ENCODE measurements at regions not wholly inside any gene's neighbourhood (a gene's known extent, or its start where the extent isn't known, plus 50 kb on each side); places are given as distances from the start of the nearest gene placed in this dataset.

- DNase-seq, result no peak
These were observed 119.9 kb upstream of the MAFB start for GRCh38 chr20:40808936-40809335.

GRCh38 chr20:40809361-40809760 lies 120.3 kb upstream of the MAFB start:
- no peak for DNase-seq

GRCh38 chr20:40810332-40811000 lies 121.4 kb upstream of the MAFB start:
- DNase-seq, result no peak

GRCh38 chr20:40811004-40811403 lies 122.0 kb upstream of the MAFB start:
- DNase-seq, result no peak

- DNase-seq, result no peak
These were observed 122.8 kb upstream of the MAFB start for GRCh38 chr20:40811660-40812414.

- no peak for DNase-seq
These were observed 123.4 kb upstream of the MAFB start for GRCh38 chr20:40812415-40812925.

GRCh38 chr20:40813029-40813431 lies 124.0 kb upstream of the MAFB start:
- no peak for DNase-seq

- DNase-seq, result no peak
These were observed 124.9 kb upstream of the MAFB start for GRCh38 chr20:40813708-40814630.

- no peak for DNase-seq
These were observed 125.6 kb upstream of the MAFB start for GRCh38 chr20:40814631-40814960.

GRCh38 chr20:40815156-40816038 lies 126.4 kb upstream of the MAFB start:
- DNase-seq, result no peak

- no peak for DNase-seq
These were observed 127.0 kb upstream of the MAFB start for GRCh38 chr20:40816039-40816352.

- no peak for DNase-seq
These were observed 132.4 kb upstream of the MAFB start for GRCh38 chr20:40821429-40821828.

GRCh38 chr20:40826699-40827098 lies 137.7 kb upstream of the MAFB start:
- no peak for DNase-seq

GRCh38 chr20:40835321-40835720 lies 146.3 kb upstream of the MAFB start:
- DNase-seq, result no peak

GRCh38 chr20:40838509-40838908 lies 149.5 kb upstream of the MAFB start:
- DNase-seq, result no peak

GRCh38 chr20:40843251-40843650 lies 154.2 kb upstream of the MAFB start:
- DNase-seq, result no peak

GRCh38 chr20:40844332-40844731 lies 155.3 kb upstream of the MAFB start:
- DNase-seq, result no peak

GRCh38 chr20:40848096-40848495 lies 159.1 kb upstream of the MAFB start:
- DNase-seq, result no peak

- DNase-seq, result no peak
These were observed 159.5 kb upstream of the MAFB start for GRCh38 chr20:40848526-40848925.

GRCh38 chr20:40849456-40849855 lies 160.4 kb upstream of the MAFB start:
- DNase-seq, result no peak

GRCh38 chr20:40851051-40851450 lies 162.0 kb upstream of the MAFB start:
- DNase-seq, result no peak

- DNase-seq, result no peak
These were observed 166.2 kb upstream of the MAFB start for GRCh38 chr20:40855269-40855668.

- DNase-seq, result no peak
These were observed 167.6 kb upstream of the MAFB start for GRCh38 chr20:40856653-40857052.
